ENCODE measurements at regions not wholly inside any gene's neighbourhood (a gene's known extent, or its start where the extent isn't known, plus 50 kb on each side); places are given as distances from the start of the nearest gene placed in this dataset.

DNA sequence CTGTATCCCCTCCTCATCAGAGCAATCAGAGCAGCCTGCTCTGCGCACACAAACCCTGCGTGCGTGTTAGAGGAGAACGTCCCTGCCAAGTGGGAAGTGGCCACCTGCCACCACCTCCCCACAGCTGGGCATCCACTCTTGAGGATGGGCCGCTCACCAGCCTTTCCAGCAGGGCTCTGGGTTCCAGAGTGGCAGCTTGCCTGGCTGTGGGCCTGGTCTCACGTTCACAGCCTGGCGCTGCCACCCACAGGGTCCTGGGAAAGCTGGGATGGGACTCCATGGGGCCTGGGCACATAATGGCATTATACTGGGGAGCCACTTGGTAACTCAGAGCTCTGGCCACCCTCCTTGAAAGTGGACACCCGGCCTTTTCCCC is 151.1 kb upstream of the PPP2R2D start:
- Histone ChIP-seq H3K27ac (no peak overlapping the region), H3K36me3 (no peaks in the 10 kb centered on the region), H3K27me3 (peaks cover 0 to 29% of the 10 kb centered on the region in 2 donors), H3K4me3 (no peak overlapping the region), H3K9me3 (no peaks in the 10 kb centered on the region), H3K4me1 (no peaks in the 10 kb centered on the region)
- DNase-seq: no peak
- TF ChIP-seq, protein P1, sequence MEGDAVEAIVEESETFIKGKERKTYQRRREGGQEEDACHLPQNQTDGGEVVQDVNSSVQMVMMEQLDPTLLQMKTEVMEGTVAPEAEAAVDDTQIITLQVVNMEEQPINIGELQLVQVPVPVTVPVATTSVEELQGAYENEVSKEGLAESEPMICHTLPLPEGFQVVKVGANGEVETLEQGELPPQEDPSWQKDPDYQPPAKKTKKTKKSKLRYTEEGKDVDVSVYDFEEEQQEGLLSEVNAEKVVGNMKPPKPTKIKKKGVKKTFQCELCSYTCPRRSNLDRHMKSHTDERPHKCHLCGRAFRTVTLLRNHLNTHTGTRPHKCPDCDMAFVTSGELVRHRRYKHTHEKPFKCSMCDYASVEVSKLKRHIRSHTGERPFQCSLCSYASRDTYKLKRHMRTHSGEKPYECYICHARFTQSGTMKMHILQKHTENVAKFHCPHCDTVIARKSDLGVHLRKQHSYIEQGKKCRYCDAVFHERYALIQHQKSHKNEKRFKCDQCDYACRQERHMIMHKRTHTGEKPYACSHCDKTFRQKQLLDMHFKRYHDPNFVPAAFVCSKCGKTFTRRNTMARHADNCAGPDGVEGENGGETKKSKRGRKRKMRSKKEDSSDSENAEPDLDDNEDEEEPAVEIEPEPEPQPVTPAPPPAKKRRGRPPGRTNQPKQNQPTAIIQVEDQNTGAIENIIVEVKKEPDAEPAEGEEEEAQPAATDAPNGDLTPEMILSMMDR (IDR thresholded peaks at IDR 0.05): no peak
- intact Hi-C loops (cut with DNase I; ENCODE audit: low total_unique reads): no loop called here

GRCh38 chr10:131750171-131750895 is 150.5 kb upstream of the PPP2R2D start:
- Histone ChIP-seq H3K27ac (no peak overlapping the region), H3K4me3 (no peak overlapping the region), H3K36me3 (no peaks in the 10 kb centered on the region), H3K27me3 (peaks cover 0 to 23% of the 10 kb centered on the region in 2 donors), H3K9me3 (no peaks in the 10 kb centered on the region), H3K4me1 (no peaks in the 10 kb centered on the region)
- DNase-seq: no peak
- TF ChIP-seq, protein P1 (IDR thresholded peaks at IDR 0.05): no peak
- intact Hi-C loops (cut with DNase I; ENCODE audit: low total_unique reads): no loop called here

- DNase-seq: no peak
- H3K27me3 ChIP-seq: peaks cover 0 to 20% of the 10 kb centered on the region in 2 donors
- H3K4me3 ChIP-seq: no peak overlapping the region
- H3K4me1 ChIP-seq: no peaks in the 10 kb centered on the region
- no peaks in the 10 kb centered on the region for H3K9me3 ChIP-seq
- no peaks in the 10 kb centered on the region for H3K36me3 ChIP-seq
- TF ChIP-seq, protein P1 (IDR thresholded peaks at IDR 0.05): no peak
- intact Hi-C loops (cut with DNase I; ENCODE audit: low total_unique reads): no loop called here
- H3K27ac ChIP-seq: no peak overlapping the region
Measured at GRCh38 chr10:131750973-131751826, 149.6 kb upstream of the PPP2R2D start.

DNA sequence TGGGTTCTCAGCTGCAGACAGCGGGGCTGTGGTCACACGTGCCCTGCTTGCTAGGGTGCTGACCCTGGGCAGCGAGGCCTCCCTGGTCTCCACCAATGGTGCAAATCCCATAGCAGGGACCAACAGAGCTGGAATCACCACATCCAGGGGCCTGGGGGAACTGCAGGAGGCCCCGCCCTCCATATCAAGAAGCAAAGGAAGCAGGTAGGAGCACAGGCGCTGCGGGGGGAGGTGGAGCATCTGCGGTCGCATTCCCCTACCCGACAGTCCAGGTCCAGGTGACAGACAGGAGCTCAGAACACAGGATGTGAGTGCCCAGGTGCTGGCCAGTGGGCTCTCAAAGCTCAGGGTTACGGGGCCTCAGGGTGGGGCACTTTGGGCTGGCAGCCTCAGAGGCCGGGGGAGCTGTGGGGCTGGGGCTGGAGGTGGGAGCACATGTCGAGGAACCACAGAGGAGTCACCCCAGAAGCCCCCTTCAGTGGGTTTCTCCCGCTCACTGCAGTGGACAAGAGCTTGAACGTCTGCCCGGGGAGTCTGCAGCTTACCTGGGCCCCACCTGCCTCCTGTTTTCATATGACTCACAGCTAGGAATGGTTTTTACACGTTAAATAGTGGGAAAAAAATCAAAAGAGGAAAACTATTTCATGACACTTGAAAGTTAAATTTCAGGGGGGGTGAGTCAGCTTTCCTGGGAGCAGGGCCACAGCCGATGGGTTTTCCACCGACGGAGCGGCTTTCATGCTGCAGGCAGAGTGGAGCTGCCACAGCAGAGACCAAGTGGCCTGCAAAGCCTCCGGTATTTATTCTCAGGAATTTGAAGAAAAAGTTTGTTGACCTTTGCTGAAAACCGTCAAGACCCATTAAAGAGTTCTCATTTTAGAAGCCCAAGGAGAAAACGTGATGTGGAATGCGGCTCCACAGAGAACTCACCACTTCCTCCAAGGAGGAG is 148.7 kb upstream of the PPP2R2D start:
- no peak for DNase-seq
- Histone ChIP-seq H3K36me3 (no peaks in the 10 kb centered on the region), H3K27me3 (peaks cover 0 to 18% of the 10 kb centered on the region in 2 donors), H3K27ac (no peak overlapping the region), H3K4me3 (no peak overlapping the region), H3K4me1 (no peaks in the 10 kb centered on the region), H3K9me3 (no peaks in the 10 kb centered on the region)
- TF ChIP-seq, protein P1 (IDR thresholded peaks at IDR 0.05): no peak
- intact Hi-C loops (cut with DNase I; ENCODE audit: low total_unique reads): no loop called here

DNA sequence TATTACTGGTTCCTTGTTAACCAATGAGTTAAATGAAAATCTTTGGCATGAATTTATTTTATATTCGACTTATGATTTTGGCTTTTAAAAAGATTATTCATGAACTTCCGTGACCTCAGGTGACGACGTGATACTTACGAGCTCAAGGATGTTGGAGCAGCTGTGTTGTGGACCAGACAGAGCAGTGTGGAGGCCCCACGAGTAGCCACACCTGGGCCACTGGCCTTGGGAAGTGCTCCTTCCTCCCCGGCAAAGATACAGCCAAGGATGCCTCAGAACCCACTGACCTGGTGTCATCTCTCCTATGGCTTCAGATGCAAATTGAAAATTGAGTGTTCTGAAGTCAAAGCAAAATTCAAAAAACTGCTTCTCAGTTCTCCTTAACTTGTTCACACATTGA is 147.5 kb upstream of the PPP2R2D start:
- H3K27ac ChIP-seq: no peak overlapping the region
- no peak for DNase-seq
- H3K4me3 ChIP-seq: no peak overlapping the region
- TF ChIP-seq, protein P1 (IDR thresholded peaks at IDR 0.05): no peak
- H3K4me1 ChIP-seq: no peaks in the 10 kb centered on the region
- intact Hi-C loops (cut with DNase I; ENCODE audit: low total_unique reads): no loop called here
- H3K27me3 ChIP-seq: peaks cover 0 to 11% of the 10 kb centered on the region in 2 donors
- no peaks in the 10 kb centered on the region for H3K36me3 ChIP-seq
- no peaks in the 10 kb centered on the region for H3K9me3 ChIP-seq

Measured in tibial artery (tissue), 4 donors.